Hematopoietic multipotent progenitor cell treated with erythropoietin and hydrocortisone succinate and interleukin-3 and kit ligand, for 6 days (in vitro differentiated cells): ENCODE measurements at regions not wholly inside any gene's neighbourhood (a gene's known extent, or its start where the extent isn't known, plus 50 kb on each side); places are given as distances from the start of the nearest gene placed in this dataset.
A peak's percentile ranks its signal among the peaks of the same experiment; 100 is the strongest.

Experiments used
- DNase-seq: peaks from one replicate; pipeline ENCODE4 v3.0.0-alpha.2; 2015

- DNase-seq: no peak
These were observed 245.7 kb downstream of the FAM43A start for GRCh38 chr3:194931347-194931746.

DNA sequence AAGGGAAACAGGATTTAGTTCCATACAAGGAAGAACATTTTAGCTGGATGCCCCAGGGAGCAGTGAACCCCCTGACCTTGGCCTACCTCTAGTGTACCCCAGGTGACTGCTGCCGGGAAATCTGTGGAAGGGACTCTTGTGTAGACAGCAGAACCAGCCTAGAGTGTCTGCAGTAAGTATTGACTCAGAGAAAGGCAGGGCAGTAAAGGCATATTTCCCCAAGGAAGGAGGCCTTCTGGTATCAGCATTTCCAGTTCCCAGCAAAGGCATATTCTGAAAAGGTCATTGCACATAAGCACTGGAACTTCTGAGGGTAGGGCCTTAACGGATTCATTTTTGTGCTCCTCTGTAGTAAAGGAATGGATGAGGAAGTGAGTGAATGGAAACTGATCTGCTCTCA lies 246.2 kb downstream of the FAM43A start:
- DNase-seq: no peak

- DNase-seq: no peak
These were observed 247.8 kb downstream of the FAM43A start for GRCh38 chr3:194933465-194933864.

- no peak for DNase-seq
These were observed 249.4 kb downstream of the FAM43A start for GRCh38 chr3:194935061-194935460.

DNA sequence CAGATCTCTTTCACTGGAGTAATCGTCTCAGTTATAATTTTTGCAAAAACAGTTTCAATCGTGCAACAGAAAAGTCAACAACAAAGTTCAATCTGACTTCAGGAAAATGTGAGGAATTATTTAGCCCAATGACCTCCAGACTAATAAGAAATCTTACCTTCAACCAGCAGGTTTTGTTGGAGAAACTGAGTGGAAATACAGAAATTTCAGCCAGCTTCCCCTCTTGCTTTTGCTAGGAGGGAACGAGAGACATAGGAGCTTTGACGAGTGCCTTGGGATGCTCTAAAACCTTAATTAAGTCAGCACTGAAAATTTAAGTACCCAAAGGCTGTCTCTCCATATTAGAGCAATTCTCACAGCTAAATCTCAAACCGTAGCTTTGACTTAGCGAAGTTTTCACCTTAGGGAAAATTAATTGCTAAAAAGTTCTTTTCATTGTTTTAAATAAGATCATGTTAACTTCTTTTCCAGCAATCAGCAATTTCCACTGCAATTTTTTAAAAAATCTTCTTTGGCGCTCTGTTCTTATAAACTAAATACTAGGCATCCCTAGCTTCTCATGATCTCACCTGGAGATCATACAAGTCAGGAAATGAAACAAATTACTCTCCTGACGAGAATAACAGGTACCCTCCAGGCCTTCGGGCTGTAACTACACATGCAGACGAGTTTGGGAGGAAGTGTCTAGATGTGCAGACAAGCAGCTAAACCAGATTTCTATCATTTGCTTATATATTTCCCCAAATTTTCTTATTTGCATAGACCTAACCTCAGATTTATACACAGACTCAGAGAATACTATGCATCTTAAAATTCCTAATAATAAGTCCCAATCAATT lies 250.2 kb downstream of the FAM43A start:
- DNase-seq: no peak

DNA sequence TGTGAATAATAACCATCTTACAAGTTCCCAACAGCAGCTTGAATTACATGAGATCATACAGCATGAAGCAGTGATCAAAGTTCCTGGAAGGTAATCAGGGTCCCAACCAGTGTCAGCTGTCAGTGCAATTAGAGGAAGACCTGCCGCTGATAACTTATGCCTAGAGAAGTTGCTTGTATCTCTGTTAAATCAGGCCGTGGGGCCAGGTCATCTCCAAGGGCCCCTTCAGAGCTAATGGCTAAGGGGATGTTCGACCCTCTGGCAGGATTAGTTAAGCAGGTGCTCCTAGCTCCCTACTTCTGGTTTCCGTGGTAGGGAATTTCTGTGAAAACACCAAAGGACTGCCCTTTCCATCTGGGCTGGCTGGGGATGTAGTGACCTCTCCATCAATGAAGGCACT lies 251.0 kb downstream of the FAM43A start:
- no peak for DNase-seq

DNA sequence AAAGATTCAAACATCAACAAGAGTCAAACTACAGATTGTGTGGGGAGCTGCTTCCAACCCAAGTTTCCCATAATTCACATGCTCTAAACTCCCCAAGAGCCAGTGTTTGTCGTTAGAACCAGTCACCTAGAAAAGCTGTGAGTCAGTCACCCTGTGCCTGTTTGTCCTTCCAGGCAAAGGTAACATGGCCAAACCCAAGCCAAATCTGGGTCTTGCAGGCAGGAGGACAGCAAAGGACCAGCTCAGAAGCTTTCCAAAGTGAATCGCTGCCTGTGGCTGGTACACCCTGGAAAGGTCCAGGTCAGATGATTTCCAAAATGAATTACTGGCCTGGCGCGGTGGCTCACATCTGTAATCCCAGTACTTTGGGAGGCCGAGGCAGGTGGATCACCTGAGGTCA lies 251.5 kb downstream of the FAM43A start:
- no peak for DNase-seq

DNA sequence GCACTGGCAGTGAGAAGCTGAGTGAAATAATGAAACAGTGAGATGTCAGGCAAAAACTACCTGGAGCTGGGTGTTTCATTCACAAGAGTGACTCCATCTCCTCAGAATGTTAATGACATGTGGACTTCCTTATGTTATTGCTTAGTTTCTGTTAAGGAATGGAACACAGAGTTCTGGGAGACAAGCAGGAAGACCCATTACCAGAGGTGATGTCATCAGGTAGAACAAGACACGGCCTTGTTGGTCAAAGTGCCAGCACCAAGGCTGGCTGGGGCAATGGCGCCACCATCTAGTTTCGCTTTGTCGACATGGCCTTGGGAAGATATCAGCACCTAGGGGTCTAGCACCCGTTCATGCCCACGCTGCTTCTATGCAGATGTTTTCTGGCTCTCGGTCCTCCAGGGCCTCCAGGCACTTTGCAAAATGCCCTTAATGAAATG lies 252.2 kb downstream of the FAM43A start:
- DNase-seq: no peak

DNA sequence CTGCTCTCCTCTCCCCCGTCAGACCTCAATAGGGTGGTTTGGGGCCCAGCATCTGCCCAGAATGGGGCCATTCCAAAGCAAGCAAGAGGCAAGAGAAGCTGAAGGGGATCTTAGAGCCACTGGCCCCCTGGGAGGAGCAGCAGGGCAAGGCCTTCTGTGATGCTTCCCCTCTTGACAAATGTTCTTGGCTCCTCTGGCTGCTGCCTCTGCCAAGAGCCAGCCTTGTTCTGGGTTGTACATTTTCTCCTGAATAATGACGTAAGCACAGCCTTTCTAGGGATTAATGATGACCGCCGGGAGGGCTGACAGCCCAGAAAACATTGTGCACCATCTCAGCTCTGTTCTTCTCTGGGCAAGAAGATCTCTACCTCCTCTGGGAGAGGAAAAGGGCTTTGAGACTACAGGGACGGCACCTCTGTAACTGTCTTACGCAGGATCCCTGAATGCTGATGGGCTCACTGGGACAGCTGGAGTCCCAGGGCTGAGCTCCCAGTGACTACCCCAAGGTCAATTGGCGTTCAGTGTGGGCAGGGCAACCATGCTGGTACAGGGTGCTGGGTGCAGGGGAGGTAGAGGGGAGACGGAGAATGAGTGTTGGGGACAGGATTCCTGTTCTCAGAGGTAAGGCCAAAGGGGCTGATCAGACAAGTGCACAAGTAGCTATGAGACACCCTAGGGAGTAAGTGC lies 253.3 kb downstream of the FAM43A start:
- DNase-seq: no peak

- DNase-seq: no peak
These were observed 253.8 kb downstream of the FAM43A start for GRCh38 chr3:194939532-194939909.

DNA sequence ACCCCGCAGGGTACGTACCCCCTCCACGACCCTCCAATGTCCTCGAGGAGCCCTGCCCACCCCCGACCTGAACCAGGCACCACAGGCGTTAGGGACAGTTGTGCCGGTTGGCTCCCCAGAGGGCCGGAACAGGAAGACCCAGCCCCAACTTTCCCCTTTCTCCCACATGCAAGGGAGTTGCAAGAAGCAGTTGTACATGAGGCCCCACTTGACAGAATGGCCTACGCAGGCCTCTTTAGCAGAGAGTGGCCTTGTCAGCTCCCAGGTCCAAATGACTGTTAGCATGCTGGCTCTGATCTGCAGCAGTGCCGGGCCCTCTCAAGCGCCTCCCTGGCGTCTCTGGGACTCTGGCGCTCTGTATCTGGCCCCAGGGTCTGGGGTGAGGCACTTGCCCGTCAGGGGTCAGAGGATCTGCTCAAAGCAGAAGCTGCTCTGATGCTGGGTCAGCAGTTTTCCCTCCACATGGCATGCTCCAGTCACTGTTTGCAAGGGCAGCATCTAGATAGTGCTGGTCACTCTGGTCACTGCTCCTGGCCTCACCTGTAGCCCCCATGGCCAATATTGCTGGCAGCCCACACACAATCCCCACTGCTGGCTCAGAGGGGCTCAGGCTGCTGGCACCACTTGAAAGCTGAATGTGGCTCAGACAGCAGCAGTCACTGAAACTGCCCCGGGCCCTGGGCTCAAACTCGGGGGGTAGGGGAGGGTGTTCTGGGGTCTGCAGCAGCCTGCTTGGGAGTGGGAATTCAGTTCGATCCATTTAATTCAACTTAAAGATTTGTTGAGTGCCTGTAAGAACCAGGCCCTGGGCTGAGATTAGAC lies 254.5 kb downstream of the FAM43A start:
- no peak for DNase-seq

DNA sequence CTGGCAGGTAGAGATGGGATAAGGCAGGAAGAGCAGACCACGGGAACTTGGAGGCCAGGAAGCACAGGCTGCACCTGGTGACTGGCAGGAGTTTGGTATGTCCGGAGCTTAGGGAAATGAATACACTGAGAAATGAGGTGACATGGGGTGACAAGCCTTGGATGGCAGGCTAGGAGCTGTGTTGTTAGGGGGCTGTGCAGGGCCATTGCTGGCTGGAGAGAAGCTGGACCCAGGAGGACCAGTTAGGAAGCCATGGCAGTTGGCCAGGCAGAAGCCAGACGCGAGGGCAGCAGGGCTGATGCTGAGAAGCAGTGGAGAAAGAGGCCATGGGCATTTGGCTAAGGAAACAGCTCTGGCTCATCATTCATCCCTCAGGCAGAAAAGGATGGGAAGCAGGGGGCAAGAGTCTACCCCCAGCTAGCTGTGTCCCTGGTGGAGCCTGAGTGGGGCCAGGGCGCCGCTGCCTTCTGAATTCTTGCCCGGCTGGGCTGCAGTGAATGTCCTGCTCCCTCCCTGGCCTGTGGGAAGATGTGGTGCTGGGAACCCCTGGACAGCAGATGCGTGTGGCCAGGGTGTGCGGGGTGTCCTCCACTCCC lies 255.8 kb downstream of the FAM43A start:
- DNase-seq: no peak

DNA sequence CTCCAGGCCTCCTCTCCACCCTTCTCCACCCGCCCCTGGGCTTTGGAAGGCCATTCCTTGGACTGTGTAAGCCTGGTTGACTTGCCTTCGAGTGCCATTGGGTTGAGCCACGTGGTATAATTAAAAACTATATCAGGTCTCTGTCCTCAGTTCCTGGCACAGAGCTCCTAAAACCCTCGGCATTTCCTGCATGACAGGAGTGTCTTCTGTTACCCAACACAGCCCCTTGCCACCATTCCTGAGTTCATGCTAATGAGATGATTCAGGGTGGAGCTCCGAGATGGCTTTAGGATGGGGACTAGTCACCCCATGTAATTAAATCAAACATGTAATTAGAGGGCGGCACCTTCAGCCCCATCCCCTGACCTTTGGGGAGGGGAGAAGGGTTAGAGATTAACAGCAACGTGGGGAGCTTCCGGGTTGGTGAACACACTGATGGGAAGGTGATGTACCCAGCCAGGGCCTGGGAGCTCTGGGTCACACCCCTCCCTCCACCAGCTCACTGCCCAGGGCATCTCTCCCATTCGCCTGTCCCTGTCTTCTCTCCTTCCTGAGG lies 256.4 kb downstream of the FAM43A start:
- no peak for DNase-seq

- DNase-seq: no peak
These were observed 258.8 kb downstream of the FAM43A start for GRCh38 chr3:194944526-194944925.

GRCh38 chr3:194945508-194945907 lies 259.8 kb downstream of the FAM43A start:
- DNase-seq: no peak

DNA sequence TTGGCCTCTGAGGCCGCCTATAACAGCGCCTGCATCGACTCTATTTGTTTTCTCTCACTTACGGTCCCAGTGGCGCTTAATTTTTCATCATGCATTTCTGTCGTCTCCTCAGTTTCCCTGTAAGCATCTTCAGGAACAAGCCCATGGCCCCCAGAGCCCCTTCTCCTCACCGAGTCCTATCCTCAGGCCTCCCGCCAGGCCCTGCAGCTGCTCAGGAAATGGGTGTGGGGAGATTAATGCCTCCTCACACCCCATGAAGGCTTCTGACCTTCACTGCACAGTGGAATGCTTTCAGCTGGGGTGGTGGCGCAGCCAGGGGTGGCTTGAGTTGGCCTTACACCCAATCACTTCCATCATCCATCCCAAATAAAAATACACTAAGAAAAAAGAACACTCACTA lies 260.4 kb downstream of the FAM43A start:
- no peak for DNase-seq

- DNase-seq: no peak
These were observed 263.9 kb downstream of the FAM43A start for GRCh38 chr3:194949592-194949991.

- DNase-seq: no peak
These were observed 265.4 kb downstream of the FAM43A start for GRCh38 chr3:194950906-194951628.

DNA sequence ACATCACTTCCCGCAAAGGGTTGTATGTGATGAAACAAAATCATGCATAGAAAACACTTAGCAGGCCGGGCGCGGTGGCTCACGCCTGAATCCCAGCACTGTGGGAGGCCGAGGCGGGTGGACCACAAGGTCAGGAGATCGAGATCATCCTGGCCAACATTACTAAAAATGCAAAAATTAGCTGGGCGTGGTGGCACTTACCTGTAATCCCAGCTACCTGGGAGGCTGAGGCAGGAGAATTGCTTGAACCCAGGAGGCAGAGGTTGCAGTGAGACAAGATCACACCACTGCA lies 265.9 kb downstream of the FAM43A start:
- DNase-seq: peak; percentile 31

DNA sequence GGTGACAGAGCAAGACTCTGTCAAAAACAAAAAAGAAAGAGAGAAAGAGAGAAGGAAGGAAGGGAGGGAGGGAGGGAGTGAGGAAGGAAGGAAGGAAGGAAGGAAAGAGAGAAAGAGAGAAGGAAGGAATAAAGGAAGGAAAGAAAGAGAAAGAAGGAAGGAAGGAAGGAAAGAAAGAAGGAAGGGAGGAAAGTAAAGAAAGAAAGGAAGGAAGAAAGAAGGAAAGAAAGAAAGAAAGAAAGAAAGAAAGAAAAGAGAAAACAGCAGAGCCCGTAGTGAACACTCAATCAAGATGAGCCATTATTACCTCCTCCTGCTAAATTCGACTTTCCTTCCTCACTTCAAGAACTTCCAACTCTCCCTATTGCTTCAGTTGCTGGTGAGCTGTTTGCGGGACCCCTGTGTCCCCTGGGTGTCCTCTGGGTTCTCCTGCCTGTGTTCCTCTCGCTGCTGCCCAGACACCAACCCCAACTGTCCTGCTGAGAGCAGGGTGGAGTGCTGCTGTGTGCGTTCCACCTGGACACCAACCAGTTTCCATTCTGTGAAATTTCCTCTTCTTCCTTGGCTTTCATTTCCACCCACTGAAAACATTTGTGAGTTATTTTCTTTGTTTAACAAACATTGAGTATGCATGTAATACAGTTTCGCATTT lies 266.4 kb downstream of the FAM43A start:
- no peak for DNase-seq

DNA sequence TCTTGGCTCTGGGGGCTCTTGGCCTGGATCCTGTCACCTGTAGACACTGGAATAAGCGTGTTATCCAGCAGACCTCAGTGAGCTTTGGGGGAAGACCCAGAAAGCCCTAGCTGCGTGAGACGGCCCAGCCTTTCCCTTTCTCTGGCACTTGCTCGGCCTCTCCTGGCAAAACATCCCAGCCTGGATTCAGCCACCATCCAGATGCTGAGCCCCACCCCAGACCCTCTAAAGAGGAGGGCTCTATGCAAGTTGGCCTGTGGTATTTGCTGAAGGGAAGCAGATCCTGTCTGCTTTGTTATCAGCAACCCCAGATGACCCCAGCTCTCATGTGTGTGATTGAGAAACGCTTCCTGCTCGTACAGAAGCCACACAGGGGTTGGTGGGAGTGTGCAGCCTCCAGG lies 267.2 kb downstream of the FAM43A start:
- DNase-seq: peak; percentile 79

DNA sequence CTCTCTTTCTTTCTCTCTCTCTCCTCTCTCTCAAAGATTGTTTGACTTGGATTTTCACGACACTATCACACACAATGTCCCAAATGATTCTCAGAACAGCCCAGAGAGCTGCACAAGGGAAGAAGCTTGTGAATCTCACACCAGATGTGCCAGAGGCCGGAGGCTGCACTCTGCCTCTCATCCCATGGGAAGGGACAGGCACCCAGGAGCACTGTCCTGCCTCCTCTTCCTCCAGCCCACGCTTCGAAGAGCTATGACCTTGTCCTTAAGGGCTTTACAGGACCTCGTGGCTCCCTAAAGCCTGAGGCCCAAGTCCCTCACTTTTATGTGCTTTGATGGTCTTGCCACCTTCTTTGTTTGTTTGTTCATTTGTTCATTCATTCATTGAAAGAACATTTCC lies 267.6 kb downstream of the FAM43A start:
- no peak for DNase-seq
